NCI-H82 treated with DMSO at 0.1 percent for 48 hours (cell line): ENCODE measurements at regions not wholly inside any gene's neighbourhood (a gene's known extent, or its start where the extent isn't known, plus 50 kb on each side); places are given as distances from the start of the nearest gene placed in this dataset.
"Not testable (repeated sequence)": the region's sequence is repeated elsewhere in the genome, so short reads cannot be mapped to it uniquely, and the experiment has no call there.

Experiments
- DNase-seq: peaks from one replicate; lab custom pipeline; 2025; ENCODE audit not compliant: unreplicated experiment; lab: John Stamatoyannopoulos, UW

- no peak for DNase-seq
These were observed 90.1 kb downstream of the NCOR2 start for GRCh38 chr12:124477107-124477915.

- no peak for DNase-seq
These were observed 91.4 kb downstream of the NCOR2 start for GRCh38 chr12:124476011-124476400.

- no peak for DNase-seq
These were observed 92.0 kb downstream of the NCOR2 start for GRCh38 chr12:124475295-124476010.

- no peak for DNase-seq
These were observed 92.7 kb downstream of the NCOR2 start for GRCh38 chr12:124474709-124475108.

GRCh38 chr12:124472690-124473279 lies 94.6 kb downstream of the NCOR2 start:
- no peak for DNase-seq

GRCh38 chr12:124471828-124472227 lies 95.6 kb downstream of the NCOR2 start:
- no peak for DNase-seq

GRCh38 chr12:124470806-124471205 lies 96.6 kb downstream of the NCOR2 start:
- DNase-seq: no peak

- DNase-seq: no peak
These were observed 97.3 kb downstream of the NCOR2 start for GRCh38 chr12:124470139-124470538.

GRCh38 chr12:124469193-124469888 lies 98.1 kb downstream of the NCOR2 start:
- no peak for DNase-seq

- not testable (repeated sequence) for DNase-seq
These were observed 99.9 kb downstream of the NCOR2 start for GRCh38 chr12:124467549-124467948.

GRCh38 chr12:124466216-124467128 lies 100.9 kb downstream of the NCOR2 start:
- DNase-seq: no peak

GRCh38 chr12:124465473-124465872 lies 101.9 kb downstream of the NCOR2 start:
- DNase-seq: no peak

GRCh38 chr12:124464830-124465229 lies 102.6 kb downstream of the NCOR2 start:
- DNase-seq: no peak

- peak; percentile 14 for DNase-seq
These were observed 103.3 kb downstream of the NCOR2 start for GRCh38 chr12:124464062-124464461.

GRCh38 chr12:124463341-124463921 lies 104.0 kb downstream of the NCOR2 start:
- peak; percentile 98 for DNase-seq

- DNase-seq: peak; percentile 67
These were observed 104.7 kb downstream of the NCOR2 start for GRCh38 chr12:124462750-124463149.

- no peak for DNase-seq
These were observed 105.4 kb downstream of the NCOR2 start for GRCh38 chr12:124461851-124462623.

- DNase-seq: no peak
These were observed 106.2 kb downstream of the NCOR2 start for GRCh38 chr12:124461241-124461673.

GRCh38 chr12:124460771-124461170 lies 106.6 kb downstream of the NCOR2 start:
- DNase-seq: no peak
